Lower leg skin (tissue), 4 donors: ENCODE measurements at regions not wholly inside any gene's neighbourhood (a gene's known extent, or its start where the extent isn't known, plus 50 kb on each side); places are given as distances from the start of the nearest gene placed in this dataset.

Experiments used
- DNase-seq, 2 donors: peaks; one replicate each; pipeline ENCODE4 v3.0.0-alpha.2; 2019; ENCODE audit warnings: low spot score in 2 of 2
- H3K4me3 ChIP-seq: fragments of 200-600 bp; sonication (generic); 2 replicates; pipeline ENCODE4 v1.5.1; 2017; ENCODE audit warnings: mild to moderate bottlenecking, low read depth; ENCODE audit not compliant: poor library complexity, severe bottlenecking
- CTCF ChIP-seq, 3 donors: fragments of 450-650 bp; IDR thresholded peaks; one replicate each; pipeline ENCODE4 v1.5.1; 2016; ENCODE audit warnings: antibody characterized with exemption in 3 of 3, mild to moderate bottlenecking in 3 of 3, moderate library complexity in 2 of 3
- POLR2A ChIP-seq, 2 donors: fragments of 450-650 bp; IDR thresholded peaks; one replicate each; pipeline ENCODE4 v1.6.1; 2016 to 2017; ENCODE audit warnings: antibody characterized with exemption in 2 of 2, mild to moderate bottlenecking in 1 of 2, moderate library complexity in 1 of 2
- WGBS, 2 donors: methylation state at CpG; one replicate each; pipeline ENCODE4 v1.1.5; 2018; 5-methylcytosine and 5-hydroxymethylcytosine counted together
- intact Hi-C: fragments of 100-400 bp; cut with DNase I; formaldehyde crosslinking; loops from one replicate; pipeline ENCODE4 v1.15.0; 2023; ENCODE audit warnings: low total_unique reads

- intact Hi-C loops = no loop called here
- DNase-seq = no peak
- 50 to 93% methylated on average over 1 to 2 of the region's 2 CpGs for whole genome bisulfite sequencing, 2 donors
- H3K4me3 ChIP-seq = no peak overlapping the region
- TF ChIP-seq POLR2A (IDR thresholded peaks at IDR 0.05) (no peak), CTCF (IDR thresholded peaks at IDR 0.05) (no peak)
These were observed 565.8 kb downstream of the BUD13 start for GRCh38 chr11:116207019-116207418.

- no peak for DNase-seq
- WGBS, 2 donors = 66 to 70% methylated on average over 2 of the region's 2 CpGs
- H3K4me3 ChIP-seq = no peak overlapping the region
- intact Hi-C loops = no loop called here
- TF ChIP-seq CTCF (IDR thresholded peaks at IDR 0.05) (no peak), POLR2A (IDR thresholded peaks at IDR 0.05) (no peak)
These were observed 569.9 kb downstream of the BUD13 start for GRCh38 chr11:116202922-116203321.

- DNase-seq = no peak
- WGBS, 2 donors = 89 to 94% methylated on average over 8 of the region's 8 CpGs
- H3K4me3 ChIP-seq = no peak overlapping the region
- TF ChIP-seq POLR2A (IDR thresholded peaks at IDR 0.05) (no peak), CTCF (IDR thresholded peaks at IDR 0.05) (no peak)
- intact Hi-C loops = no loop called here
These were observed 572.2 kb downstream of the BUD13 start for GRCh38 chr11:116200564-116200963.

- intact Hi-C loops = no loop called here
- DNase-seq = no peak
- H3K4me3 ChIP-seq = no peak overlapping the region
- TF ChIP-seq CTCF (IDR thresholded peaks at IDR 0.05) (no peak), POLR2A (IDR thresholded peaks at IDR 0.05) (no peak)
- 48 to 69% methylated on average over 10 of the region's 10 CpGs for WGBS, 2 donors
These were observed 573.6 kb downstream of the BUD13 start for GRCh38 chr11:116199182-116199581.

GRCh38 chr11:116194156-116194904, 578.5 kb downstream of the BUD13 start:
- no peak for DNase-seq
- no peak overlapping the region for H3K4me3 ChIP-seq
- 47 to 55% methylated on average over 5 of the region's 5 CpGs for WGBS, 2 donors
- intact Hi-C loops = no loop called here
- TF ChIP-seq POLR2A (IDR thresholded peaks at IDR 0.05) (no peak), CTCF (IDR thresholded peaks at IDR 0.05) (no peak)
